ENCODE measurements at regions not wholly inside any gene's neighbourhood (a gene's known extent, or its start where the extent isn't known, plus 50 kb on each side); places are given as distances from the start of the nearest gene placed in this dataset.

DNA sequence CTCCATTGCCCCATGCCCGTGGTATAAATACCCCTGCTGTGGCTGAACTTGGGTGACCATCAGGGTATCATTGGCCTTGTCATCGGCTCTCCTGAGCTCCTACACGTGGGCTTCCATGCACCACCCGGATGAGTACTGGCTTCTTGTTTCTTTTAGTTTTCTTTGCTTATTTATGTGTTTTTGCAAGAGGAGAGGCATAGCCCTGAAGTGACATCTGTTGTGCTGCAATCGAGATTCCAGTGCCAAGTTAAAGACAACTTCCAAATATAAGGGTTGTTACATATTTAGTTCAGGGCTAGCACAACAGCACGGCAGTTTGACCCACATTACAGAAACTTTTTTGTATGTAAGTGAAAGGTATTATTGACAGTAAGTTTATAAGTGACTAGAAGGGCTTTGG lies 1087.1 kb downstream of the TBC1D22A start:
- no peaks in the 10 kb centered on the region for H3K9me2 ChIP-seq (ENCODE audit: insufficient read depth)
- H3K36me3 ChIP-seq (ENCODE audit: control insufficient read depth in 1 of 2, insufficient read depth in 2 of 2, low read length in 2 of 2) = no peaks in the 10 kb centered on the region
- no peaks in the 10 kb centered on the region for H3K4me1 ChIP-seq (ENCODE audit: control insufficient read depth in 1 of 2, insufficient read depth in 2 of 2, low read length in 2 of 2)
- H3K9ac ChIP-seq (ENCODE audit: low read length) = no peak overlapping the region
- no peak overlapping the region for H3K4me2 ChIP-seq (ENCODE audit: low read length)
- ChIA-PET RAD21 (ENCODE audit: low non-redundant PET in 1 of 2, low total read pairs in 2 of 2, uncharacterized antibody in 2 of 2, unreplicated experiment in 2 of 2) (no interaction called here), CTCF (no interaction called here), POLR2A (no interaction called here)
- no peak overlapping the region for H2AFZ ChIP-seq (ENCODE audit: low read depth, low read length, poor library complexity, severe bottlenecking)
- no peak for DNase-seq (ENCODE audit: low read depth, low spot score)
- H3K9me3 ChIP-seq (ENCODE audit: control insufficient read depth in 1 of 2, insufficient read depth in 1 of 2, low read depth in 1 of 2, low read length in 2 of 2) = no peaks in the 10 kb centered on the region
- H3K27me3 ChIP-seq (ENCODE audit: insufficient read depth, low read length) = no peaks in the 10 kb centered on the region
- H3K4me3 ChIP-seq (replicated peaks in 1 of 2; ENCODE audit: low read depth in 1 of 2, low read length in 2 of 2) = no peak overlapping the region
- no peaks in the 10 kb centered on the region for H4K20me1 ChIP-seq (ENCODE audit: insufficient read depth)
- no peak overlapping the region for H3K27ac ChIP-seq (ENCODE audit: low read depth, low read length)
- no peak for TF ChIP-seq EGR1 (IDR thresholded peaks at IDR 0.05; ENCODE audit: low read depth)
- TF ChIP-seq ZBTB33 (IDR thresholded peaks at IDR 0.05; ENCODE audit: extremely low read depth, insufficient replicate concordance, low read length) = no peak
- TF ChIP-seq SP1 (IDR thresholded peaks at IDR 0.05; ENCODE audit: low read depth) = no peak
- TF ChIP-seq MAX (IDR thresholded peaks at IDR 0.05) = no peak
- no peak for TF ChIP-seq CBX3 (IDR thresholded peaks at IDR 0.05; ENCODE audit: low read depth)
- no TSS peak for BruUV-seq (replicated peaks)
- no peak for ATAC-seq
- H3K79me2 ChIP-seq (ENCODE audit: insufficient read depth, low read length) = no peaks in the 10 kb centered on the region
- intact Hi-C loops (cut with micrococcal nuclease) = no loop called here

DNA sequence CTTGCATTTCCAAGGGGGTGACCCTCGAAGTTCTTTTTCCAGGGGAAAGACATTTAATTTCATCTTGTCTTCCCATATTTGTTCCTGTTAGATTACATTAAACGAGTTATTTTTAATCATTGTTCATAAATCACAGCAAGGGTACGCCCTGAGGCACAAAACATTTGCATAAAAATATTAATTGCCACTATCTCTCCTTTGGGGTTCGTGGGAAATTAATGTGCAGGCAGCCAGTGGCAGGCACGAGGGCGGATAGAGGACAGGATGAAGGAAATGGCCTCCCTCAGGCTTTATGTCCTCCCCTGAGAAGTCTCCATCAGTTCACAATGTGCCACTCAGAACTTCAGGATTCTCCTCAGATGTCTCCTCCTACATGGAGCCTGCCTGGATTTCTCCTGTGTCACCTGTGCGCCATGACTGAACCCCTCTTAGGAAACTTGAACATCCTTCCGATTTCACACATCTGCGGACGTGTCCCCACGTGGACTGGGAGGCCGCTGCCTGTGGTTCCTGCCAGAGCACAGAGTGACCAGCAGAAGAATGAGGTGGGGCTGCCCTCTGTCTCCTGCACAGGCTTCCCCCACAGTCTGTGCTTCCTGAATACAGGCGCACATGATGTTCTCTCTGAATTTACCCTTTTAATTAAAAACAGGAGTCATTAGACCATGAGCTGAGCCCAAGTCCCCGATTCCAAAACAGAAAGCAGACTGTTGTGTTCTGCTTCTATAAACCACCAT lies 1085.9 kb downstream of the TBC1D22A start:
- H3K4me3 ChIP-seq (replicated peaks in 1 of 2; ENCODE audit: low read depth in 1 of 2, low read length in 2 of 2) = no peak overlapping the region
- RAD21 ChIA-PET (ENCODE audit: low non-redundant PET in 1 of 2, low total read pairs in 2 of 2, uncharacterized antibody in 2 of 2, unreplicated experiment in 2 of 2) = no interaction called here
- H3K27me3 ChIP-seq (ENCODE audit: insufficient read depth, low read length) = no peaks in the 10 kb centered on the region
- CTCF ChIA-PET = no interaction called here
- POLR2A ChIA-PET = no interaction called here
- H4K20me1 ChIP-seq (ENCODE audit: insufficient read depth) = no peaks in the 10 kb centered on the region
- H2AFZ ChIP-seq (ENCODE audit: low read depth, low read length, poor library complexity, severe bottlenecking) = no peak overlapping the region
- no peaks in the 10 kb centered on the region for H3K79me2 ChIP-seq (ENCODE audit: insufficient read depth, low read length)
- no peak overlapping the region for H3K27ac ChIP-seq (ENCODE audit: low read depth, low read length)
- BruUV-seq (replicated peaks) = no TSS peak
- no peaks in the 10 kb centered on the region for H3K9me2 ChIP-seq (ENCODE audit: insufficient read depth)
- H3K4me1 ChIP-seq (ENCODE audit: control insufficient read depth in 1 of 2, insufficient read depth in 2 of 2, low read length in 2 of 2) = no peaks in the 10 kb centered on the region
- ATAC-seq (no peak), DNase-seq (ENCODE audit: low read depth, low spot score) (no peak)
- no peaks in the 10 kb centered on the region for H3K9me3 ChIP-seq (ENCODE audit: control insufficient read depth in 1 of 2, insufficient read depth in 1 of 2, low read depth in 1 of 2, low read length in 2 of 2)
- H3K9ac ChIP-seq (ENCODE audit: low read length) = no peak overlapping the region
- H3K36me3 ChIP-seq (ENCODE audit: control insufficient read depth in 1 of 2, insufficient read depth in 2 of 2, low read length in 2 of 2) = no peaks in the 10 kb centered on the region
- intact Hi-C loops (cut with micrococcal nuclease) = no loop called here
- no peak overlapping the region for H3K4me2 ChIP-seq (ENCODE audit: low read length)
- TF ChIP-seq ZNF274 (IDR thresholded peaks at IDR 0.05; ENCODE audit: low read depth, low read length) (no peak), RAD21 (IDR thresholded peaks at IDR 0.05; ENCODE audit: low read depth) (no peak), YY1 (IDR thresholded peaks at IDR 0.05; ENCODE audit: extremely low read depth, insufficient replicate concordance, low read depth, low read length) (no peak), POLR2AphosphoS5 (IDR thresholded peaks at IDR 0.05; ENCODE audit: low read depth, low read length) (no peak), POLR2A (IDR thresholded peaks at IDR 0.05; ENCODE audit: borderline replicate concordance, extremely low read depth, insufficient read depth, insufficient read length) (no peak), SP1 (IDR thresholded peaks at IDR 0.05; ENCODE audit: low read depth) (no peak), EZH2 (IDR thresholded peaks at IDR 0.05) (no peak), SRF (IDR thresholded peaks at IDR 0.05; ENCODE audit: low read depth) (no peak), CBX3 (IDR thresholded peaks at IDR 0.05; ENCODE audit: low read depth) (no peak), ZFX (IDR thresholded peaks at IDR 0.05) (no peak), ELF1 (IDR thresholded peaks at IDR 0.05; ENCODE audit: borderline replicate concordance, low read depth) (no peak), TCF7L2 (IDR thresholded peaks at IDR 0.05; ENCODE audit: borderline replicate concordance, extremely low read depth, insufficient read depth, insufficient read length) (no peak)
- TF ChIP-seq, protein P1, sequence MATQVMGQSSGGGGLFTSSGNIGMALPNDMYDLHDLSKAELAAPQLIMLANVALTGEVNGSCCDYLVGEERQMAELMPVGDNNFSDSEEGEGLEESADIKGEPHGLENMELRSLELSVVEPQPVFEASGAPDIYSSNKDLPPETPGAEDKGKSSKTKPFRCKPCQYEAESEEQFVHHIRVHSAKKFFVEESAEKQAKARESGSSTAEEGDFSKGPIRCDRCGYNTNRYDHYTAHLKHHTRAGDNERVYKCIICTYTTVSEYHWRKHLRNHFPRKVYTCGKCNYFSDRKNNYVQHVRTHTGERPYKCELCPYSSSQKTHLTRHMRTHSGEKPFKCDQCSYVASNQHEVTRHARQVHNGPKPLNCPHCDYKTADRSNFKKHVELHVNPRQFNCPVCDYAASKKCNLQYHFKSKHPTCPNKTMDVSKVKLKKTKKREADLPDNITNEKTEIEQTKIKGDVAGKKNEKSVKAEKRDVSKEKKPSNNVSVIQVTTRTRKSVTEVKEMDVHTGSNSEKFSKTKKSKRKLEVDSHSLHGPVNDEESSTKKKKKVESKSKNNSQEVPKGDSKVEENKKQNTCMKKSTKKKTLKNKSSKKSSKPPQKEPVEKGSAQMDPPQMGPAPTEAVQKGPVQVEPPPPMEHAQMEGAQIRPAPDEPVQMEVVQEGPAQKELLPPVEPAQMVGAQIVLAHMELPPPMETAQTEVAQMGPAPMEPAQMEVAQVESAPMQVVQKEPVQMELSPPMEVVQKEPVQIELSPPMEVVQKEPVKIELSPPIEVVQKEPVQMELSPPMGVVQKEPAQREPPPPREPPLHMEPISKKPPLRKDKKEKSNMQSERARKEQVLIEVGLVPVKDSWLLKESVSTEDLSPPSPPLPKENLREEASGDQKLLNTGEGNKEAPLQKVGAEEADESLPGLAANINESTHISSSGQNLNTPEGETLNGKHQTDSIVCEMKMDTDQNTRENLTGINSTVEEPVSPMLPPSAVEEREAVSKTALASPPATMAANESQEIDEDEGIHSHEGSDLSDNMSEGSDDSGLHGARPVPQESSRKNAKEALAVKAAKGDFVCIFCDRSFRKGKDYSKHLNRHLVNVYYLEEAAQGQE (IDR thresholded peaks at IDR 0.05; ENCODE audit: low read depth) = no peak
